ENCODE measurements at regions not wholly inside any gene's neighbourhood (a gene's known extent, or its start where the extent isn't known, plus 50 kb on each side); places are given as distances from the start of the nearest gene placed in this dataset.
"Not testable (repeated sequence)": the region's sequence is repeated elsewhere in the genome, so short reads cannot be mapped to it uniquely, and the experiment has no call there.

GRCh38 chrX:83749736-83750135 is 111.2 kb upstream of the CYLC1 start:
- ATAC-seq; H3K36me3 ChIP-seq; H3K27ac ChIP-seq; H3K4me3 ChIP-seq; intact Hi-C loops (cut with DNase I); FAIRE-seq; H3K27me3 ChIP-seq; H3K9me3 ChIP-seq; H3K4me1 ChIP-seq: not testable (repeated sequence)
- peak in 1 of 6 donors; percentile 26 for DNase-seq
- WGBS, 2 donors = 73 to 79% methylated on average over 23 of the region's 23 CpGs

- H3K36me3 ChIP-seq; H3K27me3 ChIP-seq; FAIRE-seq; H3K27ac ChIP-seq; ATAC-seq; H3K4me1 ChIP-seq; intact Hi-C loops (cut with DNase I); DNase-seq; H3K9me3 ChIP-seq; H3K4me3 ChIP-seq: not testable (repeated sequence)
- 73 to 75% methylated on average over 9 to 15 of the region's 15 CpGs for WGBS, 2 donors
Observed at GRCh38 chrX:83750451-83750850, 110.5 kb upstream of the CYLC1 start.

- FAIRE-seq = peak; percentile 79
- Histone ChIP-seq H3K9me3 (no peaks in the 10 kb centered on the region), H3K36me3 (no peaks in the 10 kb centered on the region), H3K27me3 (peaks cover 0 to 5% (median 0%) of the 10 kb centered on the region in 4 donors), H3K4me3 (no peak overlapping the region), H3K4me1 (no peaks in the 10 kb centered on the region), H3K27ac (no peak overlapping the region)
- no peak for ATAC-seq
- intact Hi-C loops (cut with DNase I) = no loop called here
- no peak for DNase-seq
- peak in 2 of 4 donors; percentile 22 for TF ChIP-seq CTCF (IDR thresholded peaks at IDR 0.05)
- WGBS, 2 donors = 5 to 9% methylated on average over 1 of the region's 1 CpG
Observed at GRCh38 chrX:83759872-83760271, 101.1 kb upstream of the CYLC1 start.

GRCh38 chrX:83771664-83772063 is 89.3 kb upstream of the CYLC1 start:
- no peak overlapping the region for H3K4me3 ChIP-seq
- WGBS, 2 donors = 6 to 7% methylated on average over 1 of the region's 1 CpG
- no peak for DNase-seq
- no peaks in the 10 kb centered on the region for H3K9me3 ChIP-seq
- TF ChIP-seq CTCF (IDR thresholded peaks at IDR 0.05) = no peak
- H3K27me3 ChIP-seq = peaks cover 0 to 3% (median 0%) of the 10 kb centered on the region in 4 donors
- intact Hi-C loops (cut with DNase I) = no loop called here
- no peak for ATAC-seq
- no peaks in the 10 kb centered on the region for H3K4me1 ChIP-seq
- no peak overlapping the region for H3K27ac ChIP-seq
- no peak for FAIRE-seq
- H3K36me3 ChIP-seq = no peaks in the 10 kb centered on the region

All from pancreas (tissue), 10 donors.